ENCODE measurements at regions not wholly inside any gene's neighbourhood (a gene's known extent, or its start where the extent isn't known, plus 50 kb on each side); places are given as distances from the start of the nearest gene placed in this dataset.
"Not testable (repeated sequence)": the region's sequence is repeated elsewhere in the genome, so short reads cannot be mapped to it uniquely, and the experiment has no call there.

GRCh38 chr9:26504057-26504456 lies 388.5 kb downstream of the CAAP1 start:
- intact Hi-C loops (cut with micrococcal nuclease), result no loop called here

- intact Hi-C loops (cut with micrococcal nuclease), result no loop called here
These were observed 390.3 kb downstream of the CAAP1 start for GRCh38 chr9:26502311-26502710.

GRCh38 chr9:26500471-26500870 lies 392.1 kb downstream of the CAAP1 start:
- intact Hi-C loops (cut with micrococcal nuclease), result no loop called here

GRCh38 chr9:26492608-26493521 lies 399.7 kb downstream of the CAAP1 start:
- intact Hi-C loops (cut with micrococcal nuclease), result not testable (repeated sequence)

- intact Hi-C loops (cut with micrococcal nuclease), result not testable (repeated sequence)
These were observed 400.5 kb downstream of the CAAP1 start for GRCh38 chr9:26491922-26492607.

GRCh38 chr9:26483991-26484390 lies 408.6 kb downstream of the CAAP1 start:
- intact Hi-C loops (cut with micrococcal nuclease), result no loop called here

- intact Hi-C loops (cut with micrococcal nuclease), result no loop called here
These were observed 414.6 kb downstream of the CAAP1 start for GRCh38 chr9:26477963-26478362.

GRCh38 chr9:26471261-26471660 lies 421.3 kb downstream of the CAAP1 start:
- intact Hi-C loops (cut with micrococcal nuclease), result no loop called here

- intact Hi-C loops (cut with micrococcal nuclease), result no loop called here
These were observed 422.3 kb downstream of the CAAP1 start for GRCh38 chr9:26470284-26470683.

GRCh38 chr9:26463837-26464236 lies 428.8 kb downstream of the CAAP1 start:
- intact Hi-C loops (cut with micrococcal nuclease), result no loop called here

GRCh38 chr9:26462751-26463150 lies 429.9 kb downstream of the CAAP1 start:
- intact Hi-C loops (cut with micrococcal nuclease), result no loop called here

GRCh38 chr9:26462213-26462612 lies 430.4 kb downstream of the CAAP1 start:
- intact Hi-C loops (cut with micrococcal nuclease), result no loop called here

GRCh38 chr9:26460624-26461023 lies 432.0 kb downstream of the CAAP1 start:
- intact Hi-C loops (cut with micrococcal nuclease), result no loop called here

GRCh38 chr9:26459959-26460358 lies 432.6 kb downstream of the CAAP1 start:
- intact Hi-C loops (cut with micrococcal nuclease), result no loop called here

- intact Hi-C loops (cut with micrococcal nuclease), result no loop called here
These were observed 434.5 kb downstream of the CAAP1 start for GRCh38 chr9:26458054-26458453.

- intact Hi-C loops (cut with micrococcal nuclease), result no loop called here
These were observed 435.5 kb downstream of the CAAP1 start for GRCh38 chr9:26457151-26457550.

- intact Hi-C loops (cut with micrococcal nuclease), result no loop called here
These were observed 453.5 kb downstream of the CAAP1 start for GRCh38 chr9:26439061-26439624.

- intact Hi-C loops (cut with micrococcal nuclease), result no loop called here
These were observed 455.4 kb downstream of the CAAP1 start for GRCh38 chr9:26437056-26437711.

- intact Hi-C loops (cut with micrococcal nuclease), result no loop called here
These were observed 466.0 kb downstream of the CAAP1 start for GRCh38 chr9:26426551-26427131.

GRCh38 chr9:26418480-26418879 lies 474.1 kb downstream of the CAAP1 start:
- intact Hi-C loops (cut with micrococcal nuclease), result no loop called here

- intact Hi-C loops (cut with micrococcal nuclease), result no loop called here
These were observed 477.1 kb downstream of the CAAP1 start for GRCh38 chr9:26415528-26415927.

All from T-helper 1 cell treated with Interleukin-12 subunit alpha and Interleukin-12 subunit beta and Interleukin-4 antibody, amounts not matched to agents 30 ng/mL and 1 ng/mL, for 36 hours (primary cell).